ENCODE measurements at regions not wholly inside any gene's neighbourhood (a gene's known extent, or its start where the extent isn't known, plus 50 kb on each side); places are given as distances from the start of the nearest gene placed in this dataset.

DNA sequence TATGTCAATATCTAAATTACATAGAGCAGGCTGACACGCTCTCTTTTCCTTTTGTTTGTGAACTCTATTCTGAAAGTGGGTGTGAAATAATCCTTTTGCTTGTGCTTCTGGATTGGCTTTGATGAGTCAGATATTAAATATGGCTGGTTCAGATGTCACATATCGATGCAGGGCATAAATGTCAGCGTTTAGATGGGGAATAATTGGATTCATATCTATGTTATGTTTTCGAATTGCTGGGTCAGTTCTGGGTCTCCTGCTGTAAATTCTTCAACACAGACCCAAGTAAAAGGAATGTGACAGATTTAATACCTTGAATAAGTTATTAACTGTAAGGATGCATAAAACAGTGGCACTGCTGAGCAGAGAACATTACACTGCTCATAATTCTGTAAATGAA lies 118.7 kb upstream of the SNX2 start:
- Histone ChIP-seq H3K9me2 (replicated peaks; ENCODE audit: insufficient read depth, low read length) (no peaks in the 10 kb centered on the region), H3K4me3 (ENCODE audit: low read length) (no peak overlapping the region), H3K79me2 (ENCODE audit: low read length) (no peaks in the 10 kb centered on the region), H3K4me2 (ENCODE audit: low read depth, low read length) (no peak overlapping the region), H2AFZ (ENCODE audit: low read length) (no peak overlapping the region), H3K9ac (ENCODE audit: low read length) (no peak overlapping the region), H4K20me1 (ENCODE audit: insufficient read depth, low read length) (no peaks in the 10 kb centered on the region), H3K4me1 (ENCODE audit: low read length) (no peaks in the 10 kb centered on the region), H3K9me3 (replicated peaks; ENCODE audit: insufficient read depth, low read length) (no peaks in the 10 kb centered on the region), H3K36me3 (replicated peaks; ENCODE audit: insufficient read depth, low read length) (no peaks in the 10 kb centered on the region), H3F3A (ENCODE audit: insufficient read depth, low read length) (no peaks in the 10 kb centered on the region), H3K27me3 (replicated peaks; ENCODE audit: insufficient read depth, low read length) (no peaks in the 10 kb centered on the region), H3K27ac (ENCODE audit: low read length) (no peak overlapping the region)
- no peak for DNase-seq
- no peak for TF ChIP-seq EZH2 (optimal IDR thresholded peaks at IDR 0.05; ENCODE audit: low read depth, low read length)
- TF ChIP-seq EZH2phosphoT487 (IDR thresholded peaks at IDR 0.05; ENCODE audit: low read length), result no peak
- TF ChIP-seq, protein P1, sequence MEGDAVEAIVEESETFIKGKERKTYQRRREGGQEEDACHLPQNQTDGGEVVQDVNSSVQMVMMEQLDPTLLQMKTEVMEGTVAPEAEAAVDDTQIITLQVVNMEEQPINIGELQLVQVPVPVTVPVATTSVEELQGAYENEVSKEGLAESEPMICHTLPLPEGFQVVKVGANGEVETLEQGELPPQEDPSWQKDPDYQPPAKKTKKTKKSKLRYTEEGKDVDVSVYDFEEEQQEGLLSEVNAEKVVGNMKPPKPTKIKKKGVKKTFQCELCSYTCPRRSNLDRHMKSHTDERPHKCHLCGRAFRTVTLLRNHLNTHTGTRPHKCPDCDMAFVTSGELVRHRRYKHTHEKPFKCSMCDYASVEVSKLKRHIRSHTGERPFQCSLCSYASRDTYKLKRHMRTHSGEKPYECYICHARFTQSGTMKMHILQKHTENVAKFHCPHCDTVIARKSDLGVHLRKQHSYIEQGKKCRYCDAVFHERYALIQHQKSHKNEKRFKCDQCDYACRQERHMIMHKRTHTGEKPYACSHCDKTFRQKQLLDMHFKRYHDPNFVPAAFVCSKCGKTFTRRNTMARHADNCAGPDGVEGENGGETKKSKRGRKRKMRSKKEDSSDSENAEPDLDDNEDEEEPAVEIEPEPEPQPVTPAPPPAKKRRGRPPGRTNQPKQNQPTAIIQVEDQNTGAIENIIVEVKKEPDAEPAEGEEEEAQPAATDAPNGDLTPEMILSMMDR (IDR thresholded peaks at IDR 0.05; ENCODE audit: low read length), result no peak

DNA sequence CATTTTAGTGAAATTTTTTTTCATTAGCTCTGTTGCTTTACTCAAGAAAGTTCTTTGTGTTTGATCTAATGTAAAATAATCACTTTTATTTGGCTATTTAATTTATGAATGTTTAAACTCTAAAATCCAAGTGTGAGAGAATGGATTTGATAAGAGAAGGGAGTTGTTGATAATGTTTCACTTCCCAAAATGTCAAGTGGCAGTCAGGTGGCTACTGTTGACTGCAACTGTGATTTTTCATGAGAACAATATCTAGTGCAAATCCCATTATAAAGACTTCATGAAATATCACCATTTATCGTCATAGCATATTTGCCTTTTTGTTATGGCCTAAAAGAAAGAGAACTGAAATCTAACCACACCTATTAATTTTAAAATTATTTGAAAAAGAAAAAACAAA lies 118.3 kb upstream of the SNX2 start:
- no peak overlapping the region for H3K4me2 ChIP-seq (ENCODE audit: low read depth, low read length)
- H3K4me3 ChIP-seq (ENCODE audit: low read length), result no peak overlapping the region
- H3K9me2 ChIP-seq (replicated peaks; ENCODE audit: insufficient read depth, low read length), result no peaks in the 10 kb centered on the region
- TF ChIP-seq EZH2 (optimal IDR thresholded peaks at IDR 0.05; ENCODE audit: low read depth, low read length) (no peak), EZH2phosphoT487 (IDR thresholded peaks at IDR 0.05; ENCODE audit: low read length) (no peak)
- TF ChIP-seq, protein P1 (IDR thresholded peaks at IDR 0.05; ENCODE audit: low read length), result no peak
- no peaks in the 10 kb centered on the region for H3K4me1 ChIP-seq (ENCODE audit: low read length)
- no peaks in the 10 kb centered on the region for H3K36me3 ChIP-seq (replicated peaks; ENCODE audit: insufficient read depth, low read length)
- H3F3A ChIP-seq (ENCODE audit: insufficient read depth, low read length), result no peaks in the 10 kb centered on the region
- no peaks in the 10 kb centered on the region for H3K27me3 ChIP-seq (replicated peaks; ENCODE audit: insufficient read depth, low read length)
- no peaks in the 10 kb centered on the region for H3K9me3 ChIP-seq (replicated peaks; ENCODE audit: insufficient read depth, low read length)
- H3K27ac ChIP-seq (ENCODE audit: low read length), result no peak overlapping the region
- DNase-seq, result no peak
- no peak overlapping the region for H2AFZ ChIP-seq (ENCODE audit: low read length)
- H4K20me1 ChIP-seq (ENCODE audit: insufficient read depth, low read length), result no peaks in the 10 kb centered on the region
- H3K79me2 ChIP-seq (ENCODE audit: low read length), result no peaks in the 10 kb centered on the region
- no peak overlapping the region for H3K9ac ChIP-seq (ENCODE audit: low read length)

DNA sequence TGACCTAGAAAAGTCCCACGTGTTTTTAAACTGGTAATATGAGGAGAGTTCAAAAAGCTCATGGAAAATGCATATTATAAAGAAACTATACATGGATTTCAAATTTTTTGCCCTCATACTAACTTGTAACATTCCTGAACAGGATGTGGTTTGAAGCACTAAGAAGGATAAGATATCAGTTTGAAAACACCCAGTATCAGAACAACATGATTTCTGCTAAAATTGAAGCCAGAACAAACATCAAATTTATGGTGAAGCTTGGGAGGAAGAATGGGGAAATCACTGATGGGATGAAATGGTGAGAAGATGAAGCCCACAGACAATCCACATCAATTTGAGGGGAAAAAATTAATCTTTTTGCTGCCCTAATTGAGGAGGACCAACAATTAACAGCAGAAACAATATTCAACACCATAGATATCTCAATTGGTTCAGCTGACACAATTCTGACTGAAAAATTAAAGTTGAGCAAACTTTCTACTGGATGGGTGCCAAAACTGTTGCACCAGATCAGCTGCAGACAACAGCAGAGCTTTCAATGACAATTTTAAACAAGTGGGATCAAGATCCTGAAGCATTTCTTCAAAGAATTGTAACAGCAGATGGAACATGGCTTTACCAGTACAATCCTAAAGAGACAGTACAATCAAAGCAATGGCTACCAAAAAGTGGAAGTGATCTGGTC lies 113.2 kb upstream of the SNX2 start:
- Histone ChIP-seq H3K4me2 (ENCODE audit: low read depth, low read length) (no peak overlapping the region), H3K27ac (ENCODE audit: low read length) (no peak overlapping the region), H4K20me1 (ENCODE audit: insufficient read depth, low read length) (no peaks in the 10 kb centered on the region), H3K9me3 (replicated peaks; ENCODE audit: insufficient read depth, low read length) (no peaks in the 10 kb centered on the region), H3K79me2 (ENCODE audit: low read length) (no peaks in the 10 kb centered on the region), H2AFZ (ENCODE audit: low read length) (no peak overlapping the region), H3F3A (ENCODE audit: insufficient read depth, low read length) (no peaks in the 10 kb centered on the region), H3K9ac (ENCODE audit: low read length) (no peak overlapping the region), H3K4me3 (ENCODE audit: low read length) (no peak overlapping the region), H3K9me2 (replicated peaks; ENCODE audit: insufficient read depth, low read length) (no peaks in the 10 kb centered on the region), H3K27me3 (replicated peaks; ENCODE audit: insufficient read depth, low read length) (no peaks in the 10 kb centered on the region), H3K4me1 (ENCODE audit: low read length) (no peaks in the 10 kb centered on the region), H3K36me3 (replicated peaks; ENCODE audit: insufficient read depth, low read length) (no peaks in the 10 kb centered on the region)
- DNase-seq, result no peak
- TF ChIP-seq, protein P1 (IDR thresholded peaks at IDR 0.05; ENCODE audit: low read length), result no peak
- TF ChIP-seq EZH2phosphoT487 (IDR thresholded peaks at IDR 0.05; ENCODE audit: low read length), result no peak
- TF ChIP-seq EZH2 (optimal IDR thresholded peaks at IDR 0.05; ENCODE audit: low read depth, low read length), result no peak

Measured in MM.1S (cell line).